K562 (cell line): ENCODE measurements at regions not wholly inside any gene's neighbourhood (a gene's known extent, or its start where the extent isn't known, plus 50 kb on each side); places are given as distances from the start of the nearest gene placed in this dataset.

ENCODE experiments used
- CTCF ChIP-seq, 3 experiments: IDR thresholded peaks in 2 of 3; conservative IDR thresholded peaks in 1 of 3; 2 replicates each; pipeline ENCODE4 v1.5.1; 2011 to 2012; ENCODE audit warnings: low read length in 3 of 3, mild to moderate bottlenecking in 3 of 3, control low read depth in 2 of 3, improper control_type of control experiment in 1 of 3, inconsistent platforms in 1 of 3, low read depth in 1 of 3, mixed read lengths in 1 of 3, moderate library complexity in 1 of 3; ENCODE audit not compliant: insufficient read depth in 2 of 3
- EGR1 ChIP-seq: fragments of 450-650 bp; conservative IDR thresholded peaks from 2 replicates; pipeline ENCODE4 v1.6.1; 2017; ENCODE audit warnings: mild to moderate bottlenecking
- EZH2 ChIP-seq: IDR thresholded peaks from 2 replicates; pipeline ENCODE4 v1.6.1; 2012; ENCODE audit warnings: low read depth, mild to moderate bottlenecking, inconsistent platforms, low read length, borderline replicate concordance
- MLLT1 ChIP-seq, 2 experiments: fragments of 450-650 bp; IDR thresholded peaks; 2 replicates each; pipeline ENCODE4 v1.6.1; 2016
- NFIC ChIP-seq: fragments of 450-650 bp; IDR thresholded peaks from 2 replicates; pipeline ENCODE4 v1.6.1; 2017; ENCODE audit warnings: mild to moderate bottlenecking, inconsistent platforms
- POLR2A ChIP-seq: fragments of 450-650 bp; conservative IDR thresholded peaks from 2 replicates; pipeline ENCODE4 v1.6.1; 2016
- RCOR1 ChIP-seq, 2 experiments: IDR thresholded peaks; 2 replicates each; pipeline ENCODE4 v1.6.1; 2012; ENCODE audit warnings: low read depth in 2 of 2, low read length in 2 of 2, borderline replicate concordance in 1 of 2, improper control_type of control experiment in 1 of 2
- ZNF354B ChIP-seq: fragments of 250-450 bp; sonication (Bioruptor Pico); IDR thresholded peaks from 2 replicates; pipeline ENCODE4 v1.4.0; 2020
- ZNF644 ChIP-seq: fragments of 200-800 bp; sonication (Bioruptor generic); IDR thresholded peaks from 2 replicates; pipeline ENCODE4 v1.6.1; 2016; ENCODE audit warnings: low read depth, missing genetic modification characterization, missing compliant biosample characterization
- ZNF780A ChIP-seq: fragments of 250-450 bp; sonication (Bioruptor Pico); IDR thresholded peaks from 2 replicates; pipeline ENCODE4 v1.5.0; 2021; ENCODE audit warnings: mild to moderate bottlenecking

GRCh38 chr7:121537031-121537430 lies 140.9 kb upstream of the FAM3C start:
- no peak for TF ChIP-seq CTCF (IDR thresholded peaks at IDR 0.05 in 2 of 3, conservative IDR thresholded peaks at IDR 0.05 in 1 of 3; ENCODE audit: insufficient read depth in 2 of 3, low read depth in 1 of 3, low read length in 3 of 3)
- no peak for TF ChIP-seq ZNF354B (CRISPR knock-in tag)
- TF ChIP-seq ZNF780A (CRISPR knock-in tag): no peak
- TF ChIP-seq MLLT1 (IDR thresholded peaks at IDR 0.05): no peak
- TF ChIP-seq ZNF644 (tag): no peak
- no peak for TF ChIP-seq NFIC
- no peak for TF ChIP-seq POLR2A
- TF ChIP-seq EZH2: no peak
- no peak for TF ChIP-seq EGR1
- no peak for TF ChIP-seq RCOR1 (IDR thresholded peaks at IDR 0.05; ENCODE audit: borderline replicate concordance in 1 of 2, low read depth in 2 of 2, low read length in 2 of 2)
